HAP-1 (cell line): ENCODE measurements at regions not wholly inside any gene's neighbourhood (a gene's known extent, or its start where the extent isn't known, plus 50 kb on each side); places are given as distances from the start of the nearest gene placed in this dataset.
"Not testable (repeated sequence)": the region's sequence is repeated elsewhere in the genome, so short reads cannot be mapped to it uniquely, and the experiment has no call there.

Source experiments
- DNase-seq, 2 experiments: peaks; one replicate each; pipeline ENCODE4 v3.0.0-alpha.2; 2016 to 2020; ENCODE audit warnings: low spot score in 2 of 2
- H3K27me3 ChIP-seq: fragments of 250-450 bp; sonication (Bioruptor Pico); 2 replicates; pipeline ENCODE4 v1.5.1; 2020; ENCODE audit warnings: low read depth, mild to moderate bottlenecking, moderate library complexity
- H3K36me3 ChIP-seq: fragments of 250-450 bp; sonication (Bioruptor Pico); replicated peaks from 2 replicates; pipeline ENCODE4 v1.5.1; 2020; ENCODE audit warnings: mild to moderate bottlenecking
- H3K4me1 ChIP-seq: fragments of 250-450 bp; sonication (Bioruptor Pico); 2 replicates; pipeline ENCODE4 v1.5.1; 2020; ENCODE audit warnings: mild to moderate bottlenecking
- H3K4me3 ChIP-seq: fragments of 250-450 bp; sonication (Bioruptor Pico); 2 replicates; pipeline ENCODE4 v1.5.1; 2020; ENCODE audit warnings: mild to moderate bottlenecking, moderate library complexity
- H3K9me3 ChIP-seq: fragments of 250-450 bp; sonication (Bioruptor Pico); 2 replicates; pipeline ENCODE4 v1.5.1; 2020; ENCODE audit warnings: mild to moderate bottlenecking, moderate library complexity
- in situ Hi-C: fragments of 300-500 bp; cut with MboI; formaldehyde crosslinking; loops from 3 replicates; pipeline ENCODE4 v1.14.3; 2020; ENCODE audit warnings: low sequenced_read_pairs, inconsistent platforms, mixed read lengths

DNA sequence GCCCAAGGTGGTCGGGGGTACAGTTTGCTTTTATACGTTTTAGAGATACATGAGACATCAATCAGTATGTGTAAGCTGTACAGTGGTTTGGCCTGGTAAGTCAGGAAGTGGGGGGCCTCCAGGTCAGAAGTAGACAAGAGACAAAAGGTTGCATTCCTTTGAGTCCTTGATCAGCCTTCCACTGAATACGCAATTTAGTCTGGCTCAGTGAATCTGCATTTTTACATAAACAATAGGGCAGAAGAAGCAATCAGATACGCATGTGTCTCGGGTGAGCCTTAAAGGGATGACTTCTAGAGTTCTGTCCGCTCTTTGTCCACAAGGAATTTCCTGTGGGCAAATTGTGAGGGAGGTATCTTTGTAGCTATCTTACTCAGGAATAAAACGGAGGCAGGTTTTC, 87.2 kb downstream of the SOWAHC start:
- Histone ChIP-seq H3K4me1 (peaks cover 11% of the 10 kb centered on the region), H3K4me3 (no peak overlapping the region), H3K9me3 (no peaks in the 10 kb centered on the region), H3K27me3 (no peaks in the 10 kb centered on the region), H3K36me3 (no peaks in the 10 kb centered on the region)
- in situ Hi-C loops: no loop called here
- DNase-seq: no peak

DNA sequence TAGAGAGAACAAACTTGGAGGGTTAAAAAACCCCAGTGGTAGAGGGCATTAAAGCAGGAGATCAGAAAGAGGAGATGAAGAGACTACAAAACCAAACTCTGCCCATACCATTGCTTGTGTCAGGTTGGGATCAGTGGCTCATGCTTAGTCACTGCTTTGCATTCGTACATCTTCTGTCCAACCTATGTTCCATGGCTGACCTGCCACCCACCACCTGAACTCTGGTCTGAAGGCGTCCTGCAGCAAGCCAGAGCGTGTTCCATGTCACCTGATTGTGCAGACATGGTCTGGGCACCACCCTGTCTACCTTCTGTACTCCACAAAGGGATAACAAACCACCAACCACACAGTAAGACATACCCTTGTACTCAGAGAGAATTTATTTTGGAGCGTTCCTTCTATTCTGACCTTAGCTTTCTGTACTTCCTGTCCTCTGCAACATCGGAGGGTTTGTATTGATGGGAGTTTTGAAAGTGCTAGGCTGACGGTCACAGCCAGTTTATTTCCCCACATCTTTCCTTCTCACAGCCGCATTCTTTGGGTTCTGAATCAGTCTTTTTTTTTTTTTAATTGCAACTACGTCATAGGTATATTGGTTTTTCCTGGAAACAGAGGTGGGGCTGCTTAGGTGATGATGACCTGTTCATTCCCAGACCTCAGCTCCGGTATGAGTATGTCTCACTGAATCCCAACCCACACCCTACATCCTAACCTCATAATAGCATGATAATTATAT, 88.3 kb downstream of the SOWAHC start:
- H3K36me3 ChIP-seq: no peaks in the 10 kb centered on the region
- H3K4me3 ChIP-seq: no peak overlapping the region
- no peaks in the 10 kb centered on the region for H3K27me3 ChIP-seq
- no peaks in the 10 kb centered on the region for H3K9me3 ChIP-seq
- peaks cover 11% of the 10 kb centered on the region for H3K4me1 ChIP-seq
- in situ Hi-C loops: no loop called here
- DNase-seq: no peak

DNA sequence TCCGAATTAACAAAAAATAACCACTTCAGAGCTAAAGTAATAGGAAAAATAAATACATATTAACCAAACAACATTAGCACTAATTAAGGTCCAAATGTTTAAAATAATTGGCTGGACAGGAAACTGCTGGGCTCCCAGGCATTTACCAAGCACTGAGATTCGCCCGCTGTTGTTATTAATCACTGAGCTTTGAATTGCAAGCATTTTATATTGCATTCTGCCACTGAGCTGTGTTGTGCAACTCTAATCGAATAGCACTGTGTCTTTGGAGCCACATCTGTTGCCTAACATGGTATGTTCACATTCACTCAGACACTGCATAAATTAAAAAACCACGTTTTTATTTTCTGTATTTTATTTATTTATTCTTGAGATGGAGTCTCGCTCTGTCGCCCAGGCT, 88.9 kb downstream of the SOWAHC start:
- H3K4me1 ChIP-seq: peaks cover 11% of the 10 kb centered on the region
- no peak for DNase-seq
- in situ Hi-C loops: no loop called here
- no peaks in the 10 kb centered on the region for H3K9me3 ChIP-seq
- no peaks in the 10 kb centered on the region for H3K36me3 ChIP-seq
- H3K27me3 ChIP-seq: no peaks in the 10 kb centered on the region
- no peak overlapping the region for H3K4me3 ChIP-seq

DNA sequence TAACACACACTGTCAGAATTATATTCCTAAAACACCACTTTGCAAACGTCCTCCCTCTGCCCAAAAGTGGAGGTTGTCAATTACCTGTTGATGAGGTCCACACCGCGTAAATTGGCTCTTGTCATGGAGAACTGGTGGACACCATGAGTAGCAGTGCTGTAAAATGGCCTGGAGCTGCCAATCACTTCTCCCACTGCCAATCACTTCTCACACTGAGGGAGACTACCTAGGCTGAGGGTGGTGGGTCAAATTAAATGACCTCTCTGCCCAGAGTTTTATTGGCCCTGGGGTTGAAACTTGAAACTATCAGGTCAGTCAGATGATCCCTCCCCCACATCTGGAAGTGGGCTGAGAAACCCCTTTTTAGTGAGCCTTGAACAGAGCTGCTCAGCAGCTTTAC, 89.6 kb downstream of the SOWAHC start:
- H3K27me3 ChIP-seq: no peaks in the 10 kb centered on the region
- no peak for DNase-seq
- H3K4me1 ChIP-seq: peaks cover 11% of the 10 kb centered on the region
- in situ Hi-C loops: no loop called here
- no peak overlapping the region for H3K4me3 ChIP-seq
- H3K36me3 ChIP-seq: no peaks in the 10 kb centered on the region
- H3K9me3 ChIP-seq: no peaks in the 10 kb centered on the region

DNA sequence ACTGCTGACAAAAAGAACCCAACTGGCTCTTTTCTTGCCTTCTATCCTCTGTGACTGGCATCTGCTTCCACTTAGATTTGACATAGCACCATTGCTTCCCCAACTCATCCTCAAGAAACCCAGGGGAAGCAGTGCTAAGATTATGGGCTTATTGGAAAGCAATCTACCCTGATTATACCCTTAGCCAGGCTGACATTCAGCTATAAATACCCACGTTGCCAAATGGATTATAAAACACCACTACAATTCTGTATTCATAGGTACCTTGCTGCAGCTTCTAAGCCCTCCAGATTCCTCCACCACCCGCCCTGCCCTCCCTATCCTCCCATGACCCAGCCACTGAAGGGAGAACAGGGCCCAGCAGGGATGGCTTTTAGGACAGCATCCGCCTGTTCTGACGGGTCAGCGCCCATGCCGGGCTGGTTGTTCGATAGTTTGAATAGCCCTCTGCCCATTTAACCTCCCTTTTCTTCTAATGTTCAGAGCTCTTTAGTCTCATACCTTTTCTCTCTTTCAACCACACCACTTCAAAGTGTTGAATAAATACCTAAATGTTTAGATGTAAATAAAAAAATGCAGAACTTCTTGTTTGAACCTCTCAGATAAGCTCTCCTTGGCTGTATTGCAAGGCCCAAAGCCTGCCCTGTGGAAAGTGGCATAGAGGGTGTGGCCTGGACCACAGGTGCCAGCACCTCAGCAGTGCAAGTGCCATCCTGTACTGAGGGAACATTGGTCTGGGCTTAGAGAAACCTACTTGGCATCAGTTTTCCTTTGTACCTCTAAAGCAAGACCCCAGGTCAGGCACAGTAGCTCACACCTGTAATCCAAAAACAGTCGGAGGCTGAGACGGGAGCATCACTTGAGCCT, 86.6 kb upstream of the RGPD5 start:
- no peak overlapping the region for H3K4me3 ChIP-seq
- in situ Hi-C loops: no loop called here
- H3K36me3 ChIP-seq: no peaks in the 10 kb centered on the region
- no peaks in the 10 kb centered on the region for H3K9me3 ChIP-seq
- no peaks in the 10 kb centered on the region for H3K4me1 ChIP-seq
- DNase-seq: no peak
- no peaks in the 10 kb centered on the region for H3K27me3 ChIP-seq

DNA sequence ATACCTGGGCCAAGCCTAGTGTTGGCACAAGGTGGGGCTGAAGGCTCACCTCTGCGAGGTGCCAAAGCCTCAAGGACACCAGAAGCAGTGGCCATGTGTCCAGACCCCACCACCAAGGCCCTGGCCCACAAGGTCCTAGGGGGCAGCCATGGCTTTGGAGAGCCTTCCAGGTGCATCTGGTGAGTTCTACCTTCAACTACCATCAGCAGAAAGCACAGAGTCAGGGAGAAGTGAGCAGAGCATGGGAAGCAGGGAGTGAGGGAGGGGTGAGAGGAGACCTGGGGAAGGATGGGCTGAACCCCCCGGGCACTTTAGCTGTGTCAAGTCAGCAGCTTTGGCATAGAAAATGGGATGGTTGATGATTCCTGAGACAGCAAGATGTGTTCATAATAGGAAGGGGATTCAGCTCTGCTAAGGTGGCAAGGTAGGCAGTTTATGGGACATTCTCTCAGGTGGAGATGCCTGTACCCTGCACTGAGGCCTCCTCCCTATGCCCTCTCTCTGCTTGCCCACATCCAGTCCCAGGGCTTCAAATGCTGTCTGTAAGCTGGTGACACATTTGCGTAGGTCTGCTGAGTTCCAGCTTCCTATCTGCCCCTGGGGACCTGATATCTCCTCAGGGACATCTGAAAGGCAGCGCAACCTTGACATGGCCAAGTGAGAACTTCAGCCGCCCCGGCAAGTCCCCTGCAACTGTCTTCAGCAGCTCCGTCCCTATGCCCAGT, 83.4 kb upstream of the RGPD5 start:
- Histone ChIP-seq H3K4me3 (no peak overlapping the region), H3K27me3 (no peaks in the 10 kb centered on the region), H3K4me1 (no peaks in the 10 kb centered on the region), H3K9me3 (no peaks in the 10 kb centered on the region), H3K36me3 (no peaks in the 10 kb centered on the region)
- in situ Hi-C loops: no loop called here
- DNase-seq: no peak

DNA sequence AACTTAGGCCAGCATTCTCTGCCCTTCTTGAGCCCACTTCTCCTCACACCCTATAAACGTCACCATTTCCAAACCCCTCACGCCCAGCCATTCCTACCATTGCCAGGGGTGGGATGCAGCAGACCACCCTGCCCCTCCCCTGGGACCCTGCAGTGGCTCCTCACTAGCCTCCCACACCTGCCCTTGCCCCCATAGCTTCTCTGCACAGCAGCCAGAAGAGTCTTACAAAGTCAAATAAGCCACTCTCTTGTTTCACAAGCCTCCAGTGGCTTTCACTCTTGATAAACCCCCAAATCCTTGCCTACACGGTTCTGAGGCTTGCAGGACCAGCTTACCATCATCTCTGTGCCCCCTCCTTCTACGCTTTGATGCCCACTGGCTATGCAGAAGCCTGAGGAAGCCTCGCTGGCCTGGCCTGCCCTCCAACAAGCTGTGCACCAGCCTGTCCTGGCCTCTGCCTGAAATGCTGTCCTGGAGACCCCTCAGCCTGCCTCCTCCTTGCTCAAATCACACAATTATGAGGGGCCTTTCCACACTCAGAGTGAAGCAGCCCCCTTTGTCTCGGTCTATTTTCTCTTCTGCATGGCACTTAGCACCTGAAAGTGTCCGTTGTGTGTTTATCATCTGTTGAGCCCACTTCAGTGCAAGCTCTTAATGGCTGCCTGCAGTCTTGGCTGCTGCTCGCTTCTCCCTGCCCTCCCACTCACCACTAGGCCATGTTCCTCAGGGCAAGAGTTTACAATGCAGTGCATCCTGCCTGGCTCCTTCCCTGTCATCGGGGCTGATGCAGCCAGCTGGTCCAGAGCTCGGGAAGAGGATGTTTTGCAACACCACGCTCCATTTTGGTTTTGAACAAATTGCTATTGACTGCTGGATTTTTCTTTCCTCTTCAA, 82.6 kb upstream of the RGPD5 start:
- H3K36me3 ChIP-seq: no peaks in the 10 kb centered on the region
- in situ Hi-C loops: no loop called here
- no peaks in the 10 kb centered on the region for H3K4me1 ChIP-seq
- no peaks in the 10 kb centered on the region for H3K9me3 ChIP-seq
- DNase-seq: no peak
- no peak overlapping the region for H3K4me3 ChIP-seq
- no peaks in the 10 kb centered on the region for H3K27me3 ChIP-seq

DNA sequence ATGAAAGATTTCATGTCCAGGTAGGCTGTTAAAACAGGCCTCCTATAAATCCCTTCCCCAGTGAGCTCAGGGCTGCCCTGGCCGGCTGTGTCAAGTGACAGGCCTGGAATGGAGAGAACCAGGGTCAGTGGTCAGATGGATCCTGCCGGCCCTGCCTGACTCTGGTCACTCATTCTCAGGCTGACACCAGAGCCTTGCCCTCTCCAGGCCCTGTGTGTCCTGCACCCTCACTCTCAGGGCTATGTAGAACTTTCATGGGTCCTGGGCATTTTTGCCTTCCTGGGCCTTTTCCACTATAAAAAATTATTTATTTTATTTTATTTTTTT, 82.0 kb upstream of the RGPD5 start:
- Histone ChIP-seq H3K4me1 (no peaks in the 10 kb centered on the region), H3K9me3 (no peaks in the 10 kb centered on the region), H3K4me3 (no peak overlapping the region), H3K27me3 (no peaks in the 10 kb centered on the region), H3K36me3 (no peaks in the 10 kb centered on the region)
- in situ Hi-C loops: no loop called here
- no peak for DNase-seq

DNA sequence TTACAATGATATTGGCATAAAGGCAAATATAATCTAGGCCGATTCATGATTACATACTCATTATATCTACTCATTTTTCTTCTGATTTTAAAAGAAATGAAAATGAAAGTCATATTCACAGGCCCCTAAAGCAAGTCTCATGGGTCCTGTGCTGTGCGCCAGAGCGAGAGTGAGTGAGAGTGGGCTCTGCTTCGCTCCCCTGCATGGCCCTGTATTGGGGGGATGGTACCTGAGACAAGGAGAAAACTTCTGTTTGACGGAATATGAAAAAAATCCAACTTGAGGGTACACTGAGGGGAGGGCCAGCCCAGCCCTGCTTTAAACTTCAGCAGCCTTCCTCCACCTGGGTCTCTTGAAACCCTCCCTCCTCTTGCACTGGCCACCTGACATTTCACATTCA, 81.4 kb upstream of the RGPD5 start:
- Histone ChIP-seq H3K27me3 (no peaks in the 10 kb centered on the region), H3K4me3 (no peak overlapping the region), H3K36me3 (no peaks in the 10 kb centered on the region), H3K4me1 (no peaks in the 10 kb centered on the region), H3K9me3 (no peaks in the 10 kb centered on the region)
- in situ Hi-C loops: no loop called here
- DNase-seq: no peak

DNA sequence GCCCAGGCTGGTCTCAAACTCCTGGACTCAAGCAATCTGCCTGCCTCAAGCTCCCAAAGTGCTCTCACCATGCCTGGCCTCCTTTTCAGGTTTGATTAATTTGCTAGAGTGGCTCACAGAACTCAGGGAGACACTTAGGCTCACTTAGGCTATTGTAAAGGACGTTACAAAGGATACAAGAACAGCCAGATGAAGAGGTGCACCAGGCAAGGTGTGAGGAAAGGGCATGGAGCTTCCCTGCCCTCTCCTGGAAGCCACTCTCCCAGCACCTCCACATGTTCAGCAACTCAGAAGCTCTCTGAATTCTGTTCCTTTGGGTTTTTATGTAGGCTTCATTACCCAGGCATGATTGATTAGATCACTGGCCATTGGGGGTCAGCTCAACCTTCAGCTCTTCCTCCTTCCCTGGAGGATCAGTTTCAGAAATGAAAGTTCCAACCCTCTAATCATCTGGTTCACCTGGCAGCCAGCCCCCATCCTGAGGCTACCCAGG, 78.7 kb upstream of the RGPD5 start:
- H3K27me3 ChIP-seq: no peaks in the 10 kb centered on the region
- no peaks in the 10 kb centered on the region for H3K36me3 ChIP-seq
- in situ Hi-C loops: no loop called here
- H3K4me3 ChIP-seq: no peak overlapping the region
- DNase-seq: no peak
- no peaks in the 10 kb centered on the region; the same call in 1 of the 2 replicates for H3K9me3 ChIP-seq
- no peaks in the 10 kb centered on the region for H3K4me1 ChIP-seq

DNA sequence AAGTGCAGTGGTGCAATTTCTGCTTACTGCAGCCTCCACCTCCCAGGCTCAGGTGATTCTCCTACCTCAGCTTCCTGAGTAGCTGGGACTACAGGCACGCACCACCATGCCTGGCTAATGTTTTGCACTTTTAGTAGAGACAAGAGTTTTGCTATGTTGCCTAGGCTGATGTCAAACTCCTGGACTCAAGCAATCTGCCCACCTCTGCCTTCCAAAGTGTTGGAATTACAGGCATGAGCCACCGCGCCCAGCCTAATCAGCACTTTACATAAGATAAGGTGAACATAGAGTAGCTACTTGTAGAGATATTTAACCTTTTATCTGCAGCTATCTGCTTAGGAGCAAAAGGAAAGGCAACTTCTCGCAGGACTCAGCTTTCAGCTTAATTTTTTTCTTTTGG, 77.5 kb upstream of the RGPD5 start:
- DNase-seq, in situ Hi-C loops, H3K9me3 ChIP-seq, H3K4me1 ChIP-seq, H3K4me3 ChIP-seq, H3K27me3 ChIP-seq, H3K36me3 ChIP-seq: not testable (repeated sequence)

DNA sequence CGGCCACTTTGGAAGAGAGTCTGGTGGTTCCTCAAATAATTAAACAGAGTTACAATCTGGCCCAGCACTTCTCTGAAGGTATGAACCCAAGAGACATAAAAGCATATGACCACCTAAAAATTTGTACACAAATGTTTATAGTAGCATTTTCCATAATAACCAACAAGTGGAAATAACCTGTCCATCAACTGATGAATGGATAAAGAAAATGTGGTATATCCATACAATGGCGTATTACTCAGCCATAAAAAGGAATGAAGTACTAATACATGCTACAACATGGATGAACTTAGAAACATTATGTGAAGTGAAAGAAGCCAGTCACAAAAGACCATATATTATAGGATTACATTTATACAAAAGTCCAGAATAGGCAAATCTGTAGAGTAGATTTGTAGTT, 76.0 kb upstream of the RGPD5 start:
- Histone ChIP-seq H3K4me1 (no peaks in the 10 kb centered on the region), H3K27me3 (no peaks in the 10 kb centered on the region), H3K4me3 (no peak overlapping the region), H3K9me3 (no peaks in the 10 kb centered on the region; the same call in 1 of the 2 replicates), H3K36me3 (no peaks in the 10 kb centered on the region)
- no peak for DNase-seq
- in situ Hi-C loops: no loop called here

DNA sequence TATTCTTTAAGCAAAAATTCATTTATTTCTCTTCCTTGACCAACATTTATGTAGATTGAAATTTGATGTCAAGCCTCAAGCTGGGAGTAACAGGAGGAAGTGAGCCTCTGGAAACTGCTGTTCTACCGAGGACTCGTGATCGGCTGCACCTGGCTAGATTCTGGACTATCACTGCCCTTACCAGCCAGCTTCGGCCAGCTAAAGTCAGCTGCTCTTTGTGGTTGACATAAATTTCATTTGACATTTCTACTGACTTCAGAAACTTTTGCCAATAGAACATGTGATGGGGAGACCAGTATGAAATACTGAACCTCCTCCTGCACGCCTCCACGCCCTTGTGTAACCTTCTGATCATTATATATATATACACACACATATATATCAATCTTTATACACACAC, 74.2 kb upstream of the RGPD5 start:
- Histone ChIP-seq H3K27me3 (no peaks in the 10 kb centered on the region), H3K9me3 (peaks cover 2% of the 10 kb centered on the region; the same call in 1 of the 2 replicates), H3K4me1 (no peaks in the 10 kb centered on the region), H3K4me3 (no peak overlapping the region), H3K36me3 (no peaks in the 10 kb centered on the region)
- in situ Hi-C loops: no loop called here
- DNase-seq: no peak
